ENCODE measurements at regions not wholly inside any gene's neighbourhood (a gene's known extent, or its start where the extent isn't known, plus 50 kb on each side); places are given as distances from the start of the nearest gene placed in this dataset.

- Histone ChIP-seq H3K4me3 (no peak overlapping the region), H3K4me2 (no peak overlapping the region), H3K27ac (no peak overlapping the region), H3K4me1 (no peaks in the 10 kb centered on the region), H3K9me3 (no peaks in the 10 kb centered on the region)
- FAIRE-seq, result no peak
- POLR2A ChIA-PET, result no interaction called here
- CTCF ChIA-PET, result no interaction called here
- DNase-seq (ENCODE audit: low read depth in 1 of 2, low spot score in 1 of 2), result no peak
- TF ChIP-seq HOXB13 (CRISPR knock-in tag; IDR thresholded peaks at IDR 0.05; ENCODE audit: low read depth) (no peak), TP53 (CRISPR knock-in tag; IDR thresholded peaks at IDR 0.05) (no peak), MYC (IDR thresholded peaks at IDR 0.05; ENCODE audit: borderline replicate concordance, low read length) (no peak), ZFP36 (IDR thresholded peaks at IDR 0.05; ENCODE audit: borderline replicate concordance, partially characterized antibody) (no peak), CHD4 (IDR thresholded peaks at IDR 0.05; ENCODE audit: borderline replicate concordance) (no peak), NR3C1 (IDR thresholded peaks at IDR 0.05) (no peak), HES2 (IDR thresholded peaks at IDR 0.05) (no peak), HOXB5 (CRISPR knock-in tag; IDR thresholded peaks at IDR 0.05) (no peak), REST (IDR thresholded peaks at IDR 0.05) (no peak), EHF (CRISPR knock-in tag; IDR thresholded peaks at IDR 0.05) (no peak), MAFK (IDR thresholded peaks at IDR 0.05; ENCODE audit: partially characterized antibody) (no peak), ZNF302 (CRISPR knock-in tag; IDR thresholded peaks at IDR 0.05) (no peak), NPAS2 (CRISPR knock-in tag; IDR thresholded peaks at IDR 0.05; ENCODE audit: borderline replicate concordance) (no peak), MAX (IDR thresholded peaks at IDR 0.05) (no peak), NFE2L2 (conservative IDR thresholded peaks at IDR 0.05; ENCODE audit: low read length) (no peak), HEYL (CRISPR knock-in tag; IDR thresholded peaks at IDR 0.05) (no peak)
- no peak for ATAC-seq
- WGBS (ENCODE audit: missing lambda C conversion rate), result 19% methylated on average over 1 of the region's 1 CpG
Observed at GRCh38 chr4:129968778-129969177, 872.8 kb downstream of the C4orf33 start.

- Histone ChIP-seq H3K27ac (no peak overlapping the region), H3K4me3 (no peak overlapping the region), H3K9me3 (no peaks in the 10 kb centered on the region), H3K4me2 (no peak overlapping the region), H3K4me1 (no peaks in the 10 kb centered on the region)
- CTCF ChIA-PET, result no interaction called here
- TF ChIP-seq MAFK (IDR thresholded peaks at IDR 0.05; ENCODE audit: partially characterized antibody) (no peak), FOXS1 (CRISPR knock-in tag; IDR thresholded peaks at IDR 0.05) (no peak), MYC (IDR thresholded peaks at IDR 0.05; ENCODE audit: borderline replicate concordance, low read length) (no peak), ZC3H11A (IDR thresholded peaks at IDR 0.05) (no peak), FOSL2 (IDR thresholded peaks at IDR 0.05) (no peak), FOSL2 (CRISPR knock-in tag; IDR thresholded peaks at IDR 0.05) (no peak), EP300 (IDR thresholded peaks at IDR 0.05) (no peak), ESRRA (IDR thresholded peaks at IDR 0.05; ENCODE audit: borderline replicate concordance, low read length) (no peak), KDM5A (IDR thresholded peaks at IDR 0.05) (no peak), RNF2 (IDR thresholded peaks at IDR 0.05; ENCODE audit: borderline replicate concordance, low read depth) (no peak), BCL3 (IDR thresholded peaks at IDR 0.05) (no peak), RCOR1 (IDR thresholded peaks at IDR 0.05; ENCODE audit: low read depth, low read length) (no peak), HOXB5 (CRISPR knock-in tag; IDR thresholded peaks at IDR 0.05) (no peak), ATOH8 (CRISPR knock-in tag; IDR thresholded peaks at IDR 0.05; ENCODE audit: low read depth) (no peak), POLR2A (IDR thresholded peaks at IDR 0.05; ENCODE audit: low read length) (no peak), EHF (CRISPR knock-in tag; IDR thresholded peaks at IDR 0.05) (no peak), CBX2 (IDR thresholded peaks at IDR 0.05; ENCODE audit: borderline replicate concordance, low read depth) (no peak), TP53 (CRISPR knock-in tag; IDR thresholded peaks at IDR 0.05) (no peak), MAZ (IDR thresholded peaks at IDR 0.05; ENCODE audit: borderline replicate concordance, low read depth, low read length) (no peak), TFCP2L1 (CRISPR knock-in tag; IDR thresholded peaks at IDR 0.05) (no peak)
- POLR2A ChIA-PET, result no interaction called here
- WGBS (ENCODE audit: missing lambda C conversion rate), result 20% methylated on average over 3 of the region's 3 CpGs
- FAIRE-seq (no peak), DNase-seq (ENCODE audit: low read depth in 1 of 2, low spot score in 1 of 2) (no peak), ATAC-seq (no peak)
Observed at GRCh38 chr4:129970801-129971200, 874.8 kb downstream of the C4orf33 start.

Data from A549 (cell line).